NCI-H128 (cell line): ENCODE measurements at regions not wholly inside any gene's neighbourhood (a gene's known extent, or its start where the extent isn't known, plus 50 kb on each side); places are given as distances from the start of the nearest gene placed in this dataset.
"Not testable (repeated sequence)": the region's sequence is repeated elsewhere in the genome, so short reads cannot be mapped to it uniquely, and the experiment has no call there.

Experiments used
- DNase-seq: peaks from one replicate; lab custom pipeline; 2025; ENCODE audit not compliant: unreplicated experiment; lab: John Stamatoyannopoulos, UW

DNA sequence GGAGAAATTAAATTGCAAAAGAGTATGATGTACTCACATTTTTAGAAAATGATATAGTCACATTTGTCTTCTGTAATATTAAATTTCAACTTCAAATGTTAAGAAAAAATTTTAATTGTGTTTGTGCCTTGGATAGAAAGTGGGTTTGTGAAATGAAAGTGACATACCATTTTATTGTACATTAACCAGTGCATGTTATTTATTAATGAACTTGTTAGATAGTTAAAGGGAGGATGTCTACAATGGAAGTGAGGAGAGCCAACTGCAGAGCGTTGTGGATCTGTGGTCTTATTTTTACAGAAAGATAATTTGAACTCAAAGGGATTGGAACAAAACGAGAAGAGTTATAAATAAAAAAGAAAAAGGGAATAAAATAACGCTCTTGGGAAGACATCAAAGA lies 291.7 kb downstream of the ARL4A start:
- no peak for DNase-seq

GRCh38 chr7:12982178-12982577 lies 294.7 kb downstream of the ARL4A start:
- DNase-seq = no peak

GRCh38 chr7:12984117-12984516 lies 296.7 kb downstream of the ARL4A start:
- DNase-seq = no peak

DNA sequence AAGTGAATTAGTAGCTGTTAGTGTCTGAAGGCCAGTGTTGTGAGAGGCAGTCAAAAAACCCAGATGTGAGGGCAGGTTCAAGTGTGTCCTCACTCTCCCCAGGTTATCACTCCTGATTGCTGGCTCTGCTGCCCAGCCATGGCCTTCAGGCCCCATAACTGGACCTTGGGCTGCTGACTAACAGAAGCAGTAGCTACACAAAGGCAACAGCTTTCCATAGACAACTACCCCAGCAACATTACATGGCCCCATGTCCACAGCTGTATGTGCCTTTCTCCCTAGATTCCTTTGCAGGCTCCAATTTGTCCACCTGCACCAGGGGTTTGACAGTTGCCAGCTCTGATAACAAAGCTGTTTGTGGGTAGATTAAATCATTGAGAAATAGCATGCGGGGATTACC lies 297.8 kb downstream of the ARL4A start:
- DNase-seq = no peak

DNA sequence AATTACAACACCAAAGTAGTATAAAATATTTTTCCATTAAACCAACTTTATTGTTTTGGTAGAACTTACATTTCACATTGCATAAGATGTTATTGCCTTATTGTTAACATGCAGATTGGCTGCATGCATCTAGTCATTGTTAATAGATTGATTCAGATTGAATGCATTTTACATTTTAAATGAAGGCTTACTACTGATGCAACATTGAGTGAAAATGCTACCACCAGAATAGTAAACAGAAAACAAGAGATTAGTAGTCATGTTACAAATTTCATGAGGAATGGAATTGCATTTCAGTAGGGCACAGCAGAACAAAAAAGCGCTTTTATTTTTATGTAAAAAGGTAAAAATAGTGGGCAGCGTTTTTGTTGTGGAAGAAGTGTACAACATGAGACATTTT lies 298.3 kb downstream of the ARL4A start:
- no peak for DNase-seq

- no peak for DNase-seq
These were observed 299.8 kb downstream of the ARL4A start for GRCh38 chr7:12987238-12987637.

GRCh38 chr7:12990440-12990839 lies 303.0 kb downstream of the ARL4A start:
- no peak for DNase-seq

GRCh38 chr7:12993025-12993424 lies 305.6 kb downstream of the ARL4A start:
- DNase-seq = no peak

DNA sequence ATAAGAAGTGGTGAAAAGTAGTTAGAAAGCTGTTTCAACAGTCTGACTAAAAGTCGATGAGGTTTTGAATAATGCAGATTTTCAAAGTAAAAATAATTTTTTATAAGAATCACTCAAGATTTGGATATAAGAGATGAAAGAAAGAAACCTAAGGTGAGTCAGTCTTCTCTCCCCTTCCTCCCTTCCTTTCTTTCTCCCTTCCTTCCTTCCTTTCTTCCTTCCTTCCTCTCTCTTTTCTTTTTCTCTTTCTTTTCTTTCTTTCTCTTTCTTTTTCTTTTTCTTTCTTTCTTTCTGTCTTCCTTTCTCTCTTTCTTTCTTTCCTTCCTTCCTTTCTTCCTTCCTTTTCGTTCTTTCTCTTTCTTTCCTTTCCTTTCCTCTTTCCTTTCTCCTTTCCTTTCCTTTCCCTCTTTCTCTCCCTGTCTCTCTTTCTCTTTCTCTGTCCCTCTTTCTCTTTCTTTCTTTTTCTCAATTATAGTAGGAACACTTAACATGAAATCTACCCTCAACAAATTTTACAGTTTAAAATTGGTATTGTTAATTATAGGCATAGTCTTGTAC lies 308.6 kb downstream of the ARL4A start:
- no peak for DNase-seq

GRCh38 chr7:13007331-13007730 lies 319.9 kb downstream of the ARL4A start:
- no peak for DNase-seq

- DNase-seq = no peak
These were observed 322.1 kb downstream of the ARL4A start for GRCh38 chr7:13009517-13009916.

GRCh38 chr7:13014011-13014410 lies 326.6 kb downstream of the ARL4A start:
- no peak for DNase-seq

DNA sequence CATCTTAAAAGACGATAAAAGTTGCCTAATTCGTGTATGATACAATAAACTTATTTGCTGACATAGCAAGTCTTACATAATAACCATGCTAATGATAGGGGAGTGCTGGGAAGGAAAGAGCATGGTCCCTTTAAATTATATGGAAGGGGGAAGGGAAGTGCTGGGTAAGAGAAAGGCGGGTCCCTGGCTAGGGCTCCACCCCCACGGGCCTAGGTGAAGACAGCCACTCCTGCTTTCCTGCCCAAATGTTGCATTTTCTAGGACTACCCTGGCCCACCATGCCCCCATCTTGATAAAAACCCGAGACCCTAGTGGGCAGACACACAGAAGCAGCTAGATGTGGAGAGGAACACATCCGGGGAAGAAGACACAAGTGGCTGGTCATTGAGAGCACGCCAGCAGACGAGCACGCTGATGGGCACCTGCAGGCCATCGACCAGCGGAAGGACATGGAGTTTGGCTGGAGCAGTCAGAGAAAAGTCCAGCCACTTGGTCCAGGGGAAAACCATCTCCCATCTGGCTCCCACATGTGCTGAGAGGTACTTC lies 328.7 kb downstream of the ARL4A start:
- DNase-seq = no peak

DNA sequence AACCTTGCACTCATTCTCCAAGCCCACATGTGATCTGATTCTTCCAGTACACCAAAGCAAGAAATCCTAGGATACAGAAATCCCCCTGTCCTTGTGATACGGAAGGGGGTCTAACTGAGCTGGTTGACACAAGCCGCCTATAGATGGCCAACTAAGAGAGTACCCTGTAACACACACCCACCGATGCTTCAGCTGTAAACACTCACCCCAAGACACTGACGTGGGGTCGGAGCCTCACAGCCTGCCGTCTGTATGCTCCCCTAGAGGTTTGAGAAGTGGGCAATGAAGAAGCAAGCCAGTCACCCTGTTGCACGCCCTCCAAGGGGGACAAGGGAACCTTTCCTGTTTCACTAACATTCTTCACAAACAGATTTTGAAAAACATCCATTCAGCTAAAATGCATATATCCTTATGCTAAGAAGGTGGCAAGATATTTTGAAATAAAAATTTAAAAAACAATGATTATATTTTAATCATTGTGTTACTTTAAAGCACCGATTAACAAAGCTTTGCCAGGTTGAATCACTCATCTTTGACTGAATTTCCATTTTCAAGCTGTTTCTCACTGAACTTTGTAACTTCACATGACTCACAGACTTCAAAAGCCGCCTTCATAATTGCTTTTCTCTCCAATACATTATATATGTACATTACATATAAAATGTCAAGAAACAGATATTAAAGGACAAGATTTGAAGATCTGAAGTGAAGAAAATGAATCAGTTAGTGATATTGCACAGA lies 329.3 kb downstream of the ARL4A start:
- no peak for DNase-seq

GRCh38 chr7:13017333-13017857 lies 330.0 kb downstream of the ARL4A start:
- DNase-seq = no peak

- no peak for DNase-seq
These were observed 330.4 kb downstream of the ARL4A start for GRCh38 chr7:13017881-13018280.

- no peak for DNase-seq
These were observed 334.3 kb downstream of the ARL4A start for GRCh38 chr7:13021566-13022300.

DNA sequence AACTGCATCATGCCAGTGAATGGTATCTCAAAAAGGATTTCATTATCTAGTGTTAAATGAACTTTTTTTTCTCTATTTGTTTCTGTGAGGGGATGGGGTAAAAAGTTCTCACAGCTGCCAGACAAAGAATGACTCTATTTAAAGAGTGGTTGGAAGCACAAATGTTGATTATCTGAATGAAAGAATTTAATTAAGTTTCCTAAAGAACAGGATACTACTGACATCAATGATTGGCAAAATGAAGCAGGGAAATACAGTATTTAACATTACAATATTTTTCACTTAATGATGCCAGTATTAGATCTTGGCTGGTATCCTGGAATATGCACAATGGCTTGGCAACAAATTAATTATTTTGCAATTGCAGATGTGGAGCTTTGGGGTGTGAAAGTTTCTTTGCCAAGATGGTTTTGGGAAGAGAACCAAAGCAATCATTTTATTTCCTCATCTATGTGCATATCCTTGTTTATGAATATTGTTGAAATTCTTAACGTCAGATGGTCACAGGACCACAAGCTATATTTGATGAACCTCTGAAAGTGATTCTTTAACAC lies 336.8 kb downstream of the ARL4A start:
- DNase-seq = no peak

DNA sequence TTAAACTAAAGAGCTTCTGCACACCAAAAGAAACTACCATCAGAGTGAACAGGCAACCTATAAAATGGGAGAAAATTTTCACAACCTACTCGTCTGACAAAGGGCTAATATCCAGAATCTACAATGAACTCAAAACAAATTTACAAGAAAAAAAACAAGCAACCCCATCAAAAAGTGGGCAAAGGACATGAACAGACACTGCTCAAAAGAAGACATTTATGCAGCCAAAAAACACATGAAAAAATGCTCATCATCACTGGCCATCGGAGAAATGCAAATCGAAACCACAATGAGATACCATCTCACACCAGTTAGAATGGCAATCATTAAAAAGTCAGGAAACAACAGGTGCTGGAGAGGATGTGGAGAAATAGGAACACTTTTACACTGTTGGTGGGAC lies 337.6 kb downstream of the ARL4A start:
- DNase-seq = not testable (repeated sequence)

GRCh38 chr7:13027321-13027720 lies 339.9 kb downstream of the ARL4A start:
- no peak for DNase-seq

DNA sequence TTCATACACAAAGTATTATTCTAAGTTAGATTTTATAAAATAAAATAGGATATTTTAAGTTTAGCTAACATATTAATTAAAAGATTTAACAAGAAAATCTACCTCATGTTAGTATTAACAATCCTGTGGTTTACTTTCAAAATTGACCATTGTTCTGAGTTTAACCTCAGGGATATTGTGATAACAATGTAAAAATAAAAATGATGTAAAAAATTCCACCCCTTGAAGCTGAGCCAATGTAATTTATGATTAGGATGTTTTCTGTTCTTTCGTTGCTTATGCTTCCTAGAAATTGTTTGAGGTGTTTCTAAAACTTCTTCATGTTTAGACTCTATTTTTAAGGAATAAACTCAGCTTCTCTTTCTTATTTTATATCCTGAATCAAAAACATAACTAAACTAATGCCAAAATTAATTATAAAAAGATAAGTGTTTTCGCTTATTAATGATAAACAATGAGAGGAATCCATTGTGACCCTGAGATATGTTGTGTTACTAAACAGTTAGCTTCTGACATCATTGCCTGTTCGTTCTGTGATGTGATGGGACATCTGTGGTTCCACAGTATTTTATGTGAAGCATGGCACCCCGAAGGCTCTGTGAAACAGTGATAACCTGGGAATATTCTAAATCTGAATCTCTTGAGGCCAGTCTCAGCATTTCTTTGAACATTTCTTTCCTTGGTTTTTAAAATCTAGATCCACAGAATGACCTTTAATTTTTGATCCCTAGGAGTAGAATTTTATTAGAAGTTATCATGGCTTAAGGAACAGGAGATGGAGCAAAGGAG lies 340.8 kb downstream of the ARL4A start:
- DNase-seq = no peak
